SU-DHL-6 (cell line): ENCODE measurements at regions not wholly inside any gene's neighbourhood (a gene's known extent, or its start where the extent isn't known, plus 50 kb on each side); places are given as distances from the start of the nearest gene placed in this dataset.

Experiments
- EZH2phosphoT487 ChIP-seq: fragments of 200-600 bp; sonication (generic), shearing (Covaris generic); conservative IDR thresholded peaks from 2 replicates; pipeline ENCODE4 v1.6.1; 2018; ENCODE audit warnings: mild to moderate bottlenecking, antibody characterized with exemption, low read length, moderate library complexity, mixed read lengths
- TF ChIP-seq, protein P1 (sequence below): fragments of 200-600 bp; sonication (generic); IDR thresholded peaks from one replicate; pipeline ENCODE4 v1.5.1; 2017; ENCODE audit warnings: antibody characterized with exemption, mild to moderate bottlenecking, low read length, moderate library complexity; ENCODE audit not compliant: insufficient read depth, poor library complexity, severe bottlenecking

DNA sequence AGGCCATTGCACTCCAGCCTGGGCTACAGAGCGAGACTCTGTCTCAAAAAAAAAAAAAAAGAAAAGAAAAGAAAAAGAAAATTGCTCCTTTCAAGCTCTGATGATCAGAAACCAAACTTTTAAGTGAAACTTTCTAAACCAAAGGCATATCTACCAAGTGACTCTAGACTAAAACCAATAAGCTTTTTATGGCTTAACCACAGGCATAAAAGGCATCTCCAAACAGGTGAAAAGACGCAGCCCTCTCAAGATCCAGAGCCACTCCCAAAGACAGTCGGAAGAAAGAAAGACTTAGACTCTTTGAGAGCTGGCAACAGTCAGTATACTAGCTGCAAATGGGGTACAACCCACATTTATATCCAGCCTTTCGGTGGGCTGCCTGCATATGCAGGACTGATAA, 117.1 kb upstream of the AP1S2 start:
- TF ChIP-seq, protein P1, sequence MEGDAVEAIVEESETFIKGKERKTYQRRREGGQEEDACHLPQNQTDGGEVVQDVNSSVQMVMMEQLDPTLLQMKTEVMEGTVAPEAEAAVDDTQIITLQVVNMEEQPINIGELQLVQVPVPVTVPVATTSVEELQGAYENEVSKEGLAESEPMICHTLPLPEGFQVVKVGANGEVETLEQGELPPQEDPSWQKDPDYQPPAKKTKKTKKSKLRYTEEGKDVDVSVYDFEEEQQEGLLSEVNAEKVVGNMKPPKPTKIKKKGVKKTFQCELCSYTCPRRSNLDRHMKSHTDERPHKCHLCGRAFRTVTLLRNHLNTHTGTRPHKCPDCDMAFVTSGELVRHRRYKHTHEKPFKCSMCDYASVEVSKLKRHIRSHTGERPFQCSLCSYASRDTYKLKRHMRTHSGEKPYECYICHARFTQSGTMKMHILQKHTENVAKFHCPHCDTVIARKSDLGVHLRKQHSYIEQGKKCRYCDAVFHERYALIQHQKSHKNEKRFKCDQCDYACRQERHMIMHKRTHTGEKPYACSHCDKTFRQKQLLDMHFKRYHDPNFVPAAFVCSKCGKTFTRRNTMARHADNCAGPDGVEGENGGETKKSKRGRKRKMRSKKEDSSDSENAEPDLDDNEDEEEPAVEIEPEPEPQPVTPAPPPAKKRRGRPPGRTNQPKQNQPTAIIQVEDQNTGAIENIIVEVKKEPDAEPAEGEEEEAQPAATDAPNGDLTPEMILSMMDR: no peak
- no peak for TF ChIP-seq EZH2phosphoT487
